IMR-90 (cell line): ENCODE measurements at regions not wholly inside any gene's neighbourhood (a gene's known extent, or its start where the extent isn't known, plus 50 kb on each side); places are given as distances from the start of the nearest gene placed in this dataset.

Experiments used
- CTCF ChIP-seq: conservative IDR thresholded peaks from 2 replicates; pipeline ENCODE4 v1.5.1; 2012; ENCODE audit warnings: mild to moderate bottlenecking, low read depth, low read length, improper control_type of control experiment
- MAFK ChIP-seq: IDR thresholded peaks from 2 replicates; pipeline ENCODE4 v1.6.1; 2012; ENCODE audit warnings: low read depth, low read length, improper control_type of control experiment
- POLR2A ChIP-seq: IDR thresholded peaks from 2 replicates; pipeline ENCODE4 v1.6.1; 2012; ENCODE audit warnings: mild to moderate bottlenecking, low read depth, low read length
- RCOR1 ChIP-seq: IDR thresholded peaks from 2 replicates; pipeline ENCODE4 v1.6.1; 2012; ENCODE audit warnings: mild to moderate bottlenecking, low read length, improper control_type of control experiment; ENCODE audit not compliant: insufficient replicate concordance

- TF ChIP-seq POLR2A (no peak), CTCF (no peak), RCOR1 (no peak), MAFK (no peak)
Observed at GRCh38 chr17:73870068-73870467, 225.8 kb upstream of the SDK2 start.
